ENCODE measurements at regions not wholly inside any gene's neighbourhood (a gene's known extent, or its start where the extent isn't known, plus 50 kb on each side); places are given as distances from the start of the nearest gene placed in this dataset.
"Not testable (repeated sequence)": the region's sequence is repeated elsewhere in the genome, so short reads cannot be mapped to it uniquely, and the experiment has no call there.

- DNase-seq = no peak
These were observed 362.8 kb upstream of the FOXK1 start for GRCh38 chr7:4319280-4319679.

- DNase-seq = no peak
These were observed 356.4 kb upstream of the FOXK1 start for GRCh38 chr7:4325732-4326131.

- no peak for DNase-seq
These were observed 350.4 kb upstream of the FOXK1 start for GRCh38 chr7:4331711-4332110.

- DNase-seq = no peak
These were observed 343.5 kb upstream of the FOXK1 start for GRCh38 chr7:4338556-4338955.

- DNase-seq = no peak
These were observed 338.5 kb upstream of the FOXK1 start for GRCh38 chr7:4343272-4344247.

GRCh38 chr7:4345004-4345403 is 337.1 kb upstream of the FOXK1 start:
- no peak for DNase-seq

GRCh38 chr7:4352069-4352468 is 330.0 kb upstream of the FOXK1 start:
- DNase-seq = no peak

- no peak for DNase-seq
These were observed 320.3 kb upstream of the FOXK1 start for GRCh38 chr7:4361774-4362173.

- no peak for DNase-seq
These were observed 298.5 kb upstream of the FOXK1 start for GRCh38 chr7:4383584-4383983.

GRCh38 chr7:4386190-4386589 is 295.9 kb upstream of the FOXK1 start:
- DNase-seq = no peak

GRCh38 chr7:4391103-4391502 is 291.0 kb upstream of the FOXK1 start:
- not testable (repeated sequence) for DNase-seq

- no peak for DNase-seq
These were observed 287.4 kb upstream of the FOXK1 start for GRCh38 chr7:4394736-4395135.

- DNase-seq = no peak
These were observed 283.0 kb upstream of the FOXK1 start for GRCh38 chr7:4399121-4399520.

- no peak for DNase-seq
These were observed 282.5 kb upstream of the FOXK1 start for GRCh38 chr7:4399596-4399995.

GRCh38 chr7:4406288-4407058 is 275.6 kb upstream of the FOXK1 start:
- no peak for DNase-seq

- DNase-seq = no peak
These were observed 272.1 kb upstream of the FOXK1 start for GRCh38 chr7:4409946-4410345.

GRCh38 chr7:4416396-4417056 is 265.6 kb upstream of the FOXK1 start:
- DNase-seq = no peak

GRCh38 chr7:4428526-4428925 is 253.6 kb upstream of the FOXK1 start:
- DNase-seq = no peak

- DNase-seq = no peak
These were observed 251.9 kb upstream of the FOXK1 start for GRCh38 chr7:4430227-4430626.

GRCh38 chr7:4434306-4434705 is 247.8 kb upstream of the FOXK1 start:
- DNase-seq = no peak

GRCh38 chr7:4436361-4436895 is 245.7 kb upstream of the FOXK1 start:
- DNase-seq = no peak

GRCh38 chr7:4436936-4437335 is 245.2 kb upstream of the FOXK1 start:
- DNase-seq = no peak

GRCh38 chr7:4437916-4438315 is 244.2 kb upstream of the FOXK1 start:
- no peak for DNase-seq

Measured in T-helper 9 cell (primary cell).